ENCODE measurements at regions not wholly inside any gene's neighbourhood (a gene's known extent, or its start where the extent isn't known, plus 50 kb on each side); places are given as distances from the start of the nearest gene placed in this dataset.

DNA sequence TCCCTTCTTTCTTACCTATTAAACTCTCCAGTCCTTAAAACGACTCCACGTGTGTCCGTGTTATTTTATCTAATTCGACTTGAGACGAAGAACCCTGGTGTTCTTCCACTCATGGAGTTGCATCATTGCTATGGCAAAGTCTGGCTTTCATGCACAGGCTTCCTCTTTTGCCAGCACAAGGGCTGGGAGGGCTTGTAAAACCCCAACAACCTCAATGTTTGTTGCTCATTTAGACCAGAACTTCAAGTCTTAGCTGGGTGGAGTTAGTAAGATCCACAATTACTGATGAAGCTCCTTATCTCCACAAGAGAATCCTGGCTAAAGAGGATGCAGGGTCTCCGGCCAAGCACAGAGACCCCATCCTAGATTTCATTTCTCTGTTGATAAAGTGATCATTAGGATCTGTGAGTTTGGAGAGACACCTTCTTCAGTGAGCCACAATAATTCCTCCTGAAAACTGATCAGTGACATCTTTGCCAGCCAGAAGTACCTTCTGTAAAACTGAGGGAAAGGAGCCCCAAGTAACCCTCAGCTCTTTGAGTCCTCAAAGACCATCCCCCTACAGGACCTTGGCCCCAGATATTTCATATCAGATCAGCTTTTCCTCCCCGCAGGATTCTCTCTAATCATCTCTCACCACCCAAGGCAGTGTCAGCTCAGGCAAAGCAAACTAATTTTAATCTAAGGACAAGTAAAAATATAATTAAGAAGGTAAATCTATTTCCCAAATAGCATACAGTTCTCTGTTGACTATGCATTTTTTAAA is 514.6 kb downstream of the FUT8 start:
- no peak overlapping the region for H3K4me3 ChIP-seq (replicated peaks; ENCODE audit: low read depth, low read length)
- DNase-seq (ENCODE audit: low read depth): no peak
- TF ChIP-seq CTCF (IDR thresholded peaks at IDR 0.05; ENCODE audit: low read length, missing control alignments): no peak

GRCh38 chr14:65927931-65928356 is 515.4 kb downstream of the FUT8 start:
- no peak for TF ChIP-seq CTCF (IDR thresholded peaks at IDR 0.05; ENCODE audit: low read length, missing control alignments)
- H3K4me3 ChIP-seq (replicated peaks; ENCODE audit: low read depth, low read length): no peak overlapping the region
- DNase-seq (ENCODE audit: low read depth): no peak

DNA sequence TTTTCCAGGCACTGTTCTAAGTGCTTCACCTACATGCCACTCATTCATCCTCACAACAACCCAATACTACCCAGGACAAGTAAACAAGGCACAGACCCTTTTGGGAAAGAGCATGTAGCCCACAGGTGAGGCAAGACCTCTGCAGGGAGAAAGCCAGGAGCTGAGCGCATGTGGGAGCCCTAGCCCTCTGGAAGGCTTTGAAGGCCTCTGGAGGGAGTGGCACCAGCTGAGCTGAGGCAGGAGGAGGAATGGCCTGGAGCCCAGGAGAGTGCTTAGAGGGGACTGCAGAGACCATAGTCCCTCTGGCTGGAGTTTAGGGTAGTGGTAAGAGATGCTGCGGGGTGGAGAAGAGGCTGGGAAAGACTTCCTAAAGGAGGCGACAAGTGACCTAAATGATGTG is 516.5 kb downstream of the FUT8 start:
- no peak for DNase-seq (ENCODE audit: low read depth)
- no peak overlapping the region for H3K4me3 ChIP-seq (replicated peaks; ENCODE audit: low read depth, low read length)
- no peak for TF ChIP-seq CTCF (IDR thresholded peaks at IDR 0.05; ENCODE audit: low read length, missing control alignments)

- TF ChIP-seq CTCF (IDR thresholded peaks at IDR 0.05; ENCODE audit: low read length, missing control alignments): no peak
Observed at GRCh38 chr14:65933400-65934069, 521.0 kb downstream of the FUT8 start.

DNA sequence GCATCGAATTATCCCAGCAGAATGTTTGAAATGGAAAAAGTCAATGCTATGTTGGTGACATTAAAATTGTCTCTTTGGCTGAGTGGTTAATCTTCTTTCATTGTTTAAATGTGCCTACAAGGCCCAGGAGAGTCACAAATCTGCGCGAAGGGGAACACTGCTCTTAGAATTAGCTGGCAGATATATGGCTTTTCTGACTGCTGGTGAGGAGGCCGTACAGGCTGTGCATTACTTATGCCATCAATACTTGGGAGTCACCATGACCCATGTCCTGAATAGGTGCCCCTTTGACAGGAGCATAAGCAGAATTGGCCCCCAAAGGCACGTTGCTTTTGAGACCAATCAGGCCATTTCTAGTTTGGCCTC is 521.5 kb downstream of the FUT8 start:
- no peak for DNase-seq (ENCODE audit: low read depth)
- no peak for TF ChIP-seq CTCF (IDR thresholded peaks at IDR 0.05; ENCODE audit: low read length, missing control alignments)
- H3K4me3 ChIP-seq (replicated peaks; ENCODE audit: low read depth, low read length): no peak overlapping the region

More at GRCh38 chr14:65933400-65934069, 521.0 kb downstream of the FUT8 start:
- H3K4me3 ChIP-seq (replicated peaks; ENCODE audit: low read depth, low read length): no peak overlapping the region
- peak; percentile 1 for DNase-seq (ENCODE audit: low read depth)

DNA sequence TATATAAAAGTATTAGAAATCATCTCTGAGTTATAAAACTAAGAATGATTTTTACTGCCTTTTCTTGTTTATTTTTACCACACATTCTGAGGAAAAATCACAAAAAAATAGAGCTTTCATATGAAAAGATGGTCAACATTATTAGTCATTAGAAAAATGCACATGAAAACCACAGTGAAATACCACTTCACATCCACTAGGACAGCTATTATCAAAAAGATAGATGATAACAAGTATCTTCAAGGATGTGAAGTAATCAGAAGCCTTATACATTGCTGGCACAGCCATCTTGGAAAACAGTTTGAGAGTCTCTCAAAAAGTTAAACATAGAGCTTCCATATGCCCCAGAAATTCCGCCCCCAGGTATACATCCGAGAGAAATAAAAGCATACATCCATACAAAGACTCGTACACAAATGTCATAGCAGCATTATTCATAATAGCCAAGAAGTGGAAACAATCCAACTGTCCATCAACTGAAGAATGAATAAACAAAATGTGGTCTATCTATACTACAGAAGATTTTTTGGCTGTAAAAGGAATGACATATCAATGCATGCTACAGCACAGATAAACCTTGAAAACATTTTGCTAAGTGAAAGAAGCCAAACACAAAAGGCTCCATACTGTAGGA is 523.9 kb downstream of the FUT8 start:
- H3K4me3 ChIP-seq (replicated peaks; ENCODE audit: low read depth, low read length): no peak overlapping the region
- DNase-seq (ENCODE audit: low read depth): no peak
- TF ChIP-seq CTCF (IDR thresholded peaks at IDR 0.05; ENCODE audit: low read length, missing control alignments): no peak
